ENCODE measurements at regions not wholly inside any gene's neighbourhood (a gene's known extent, or its start where the extent isn't known, plus 50 kb on each side); places are given as distances from the start of the nearest gene placed in this dataset.
"Not testable (repeated sequence)": the region's sequence is repeated elsewhere in the genome, so short reads cannot be mapped to it uniquely, and the experiment has no call there.

DNA sequence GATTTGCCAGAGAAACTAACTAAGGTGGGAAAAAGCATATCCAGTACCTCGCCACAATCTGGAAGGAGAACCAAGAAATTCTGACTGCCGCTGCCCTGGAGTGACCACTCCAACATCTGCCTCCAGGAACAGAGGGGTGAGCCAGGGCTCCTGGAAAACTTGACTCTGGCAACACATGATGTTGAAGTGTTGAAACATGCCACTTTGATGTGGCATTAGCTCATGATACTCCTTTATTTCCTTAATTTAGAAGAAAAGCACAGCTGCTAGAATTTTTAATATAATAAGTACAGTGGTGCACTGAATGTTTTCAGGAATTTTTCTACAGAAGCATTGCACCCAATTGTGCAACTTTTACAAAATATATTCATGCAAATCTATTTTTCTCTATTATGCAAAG, 109.9 kb upstream of the BCL6 start:
- no peak overlapping the region for H3K4me3 ChIP-seq
- no peak for TF ChIP-seq POLR2A (IDR thresholded peaks at IDR 0.05)
- H3K36me3 ChIP-seq = no peaks in the 10 kb centered on the region
- H3K9me3 ChIP-seq = peaks cover 0 to 8% (median 1%) of the 10 kb centered on the region in 8 donors
- no peaks in the 10 kb centered on the region for H3K27me3 ChIP-seq (replicated peaks in 1 of 7)
- no peak for DNase-seq
- 92 to 98% (median 94%) methylated on average over 2 of the region's 2 CpGs for WGBS, 5 donors
- H3K4me1 ChIP-seq = peaks cover 0 to 14% (median 0%) of the 10 kb centered on the region in 6 donors
- intact Hi-C loops (cut with DNase I; ENCODE audit: low total_unique reads) = no loop called here
- peak overlapping the region in 1 of 8 donors; percentile 40 for H3K27ac ChIP-seq

DNA sequence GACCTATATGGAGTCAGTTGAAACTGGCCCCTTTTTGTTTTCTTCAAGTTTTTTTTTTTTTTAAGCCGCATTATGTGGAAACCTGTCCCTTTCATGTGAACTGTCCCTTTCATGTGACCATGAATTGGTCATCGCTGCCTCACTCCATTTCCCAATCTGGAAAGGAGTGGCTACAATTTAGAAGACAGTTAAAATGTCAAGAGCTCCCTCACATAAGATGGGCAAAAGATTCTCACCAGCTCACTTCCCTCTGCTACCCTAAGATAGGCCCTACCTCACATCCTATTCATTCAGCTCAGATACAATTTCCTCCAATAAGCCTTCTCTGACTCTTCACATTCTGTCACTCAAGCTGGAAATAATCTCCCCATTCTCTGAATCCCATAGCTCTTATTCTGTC, 111.3 kb upstream of the BCL6 start:
- peaks cover 0 to 4% (median 0%) of the 10 kb centered on the region in 6 donors for H3K4me1 ChIP-seq
- H3K9me3 ChIP-seq = peaks cover 0 to 19% (median 11%) of the 10 kb centered on the region in 8 donors
- intact Hi-C loops (cut with DNase I; ENCODE audit: low total_unique reads) = no loop called here
- no peaks in the 10 kb centered on the region for H3K27me3 ChIP-seq (replicated peaks in 1 of 7)
- TF ChIP-seq POLR2AphosphoS5 (IDR thresholded peaks at IDR 0.05) (no peak), POLR2A (IDR thresholded peaks at IDR 0.05) (no peak)
- TF ChIP-seq, protein P1, sequence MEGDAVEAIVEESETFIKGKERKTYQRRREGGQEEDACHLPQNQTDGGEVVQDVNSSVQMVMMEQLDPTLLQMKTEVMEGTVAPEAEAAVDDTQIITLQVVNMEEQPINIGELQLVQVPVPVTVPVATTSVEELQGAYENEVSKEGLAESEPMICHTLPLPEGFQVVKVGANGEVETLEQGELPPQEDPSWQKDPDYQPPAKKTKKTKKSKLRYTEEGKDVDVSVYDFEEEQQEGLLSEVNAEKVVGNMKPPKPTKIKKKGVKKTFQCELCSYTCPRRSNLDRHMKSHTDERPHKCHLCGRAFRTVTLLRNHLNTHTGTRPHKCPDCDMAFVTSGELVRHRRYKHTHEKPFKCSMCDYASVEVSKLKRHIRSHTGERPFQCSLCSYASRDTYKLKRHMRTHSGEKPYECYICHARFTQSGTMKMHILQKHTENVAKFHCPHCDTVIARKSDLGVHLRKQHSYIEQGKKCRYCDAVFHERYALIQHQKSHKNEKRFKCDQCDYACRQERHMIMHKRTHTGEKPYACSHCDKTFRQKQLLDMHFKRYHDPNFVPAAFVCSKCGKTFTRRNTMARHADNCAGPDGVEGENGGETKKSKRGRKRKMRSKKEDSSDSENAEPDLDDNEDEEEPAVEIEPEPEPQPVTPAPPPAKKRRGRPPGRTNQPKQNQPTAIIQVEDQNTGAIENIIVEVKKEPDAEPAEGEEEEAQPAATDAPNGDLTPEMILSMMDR (IDR thresholded peaks at IDR 0.05 in 8 of 11, conservative IDR thresholded peaks at IDR 0.05 in 3 of 11) = no peak
- no peak for DNase-seq
- no peak overlapping the region for H3K4me3 ChIP-seq
- H3K36me3 ChIP-seq = no peaks in the 10 kb centered on the region
- peak overlapping the region in 2 of 8 donors; percentile 40 to 63 for H3K27ac ChIP-seq
- WGBS, 5 donors = 58 to 97% (median 80%) methylated on average over 2 of the region's 2 CpGs

DNA sequence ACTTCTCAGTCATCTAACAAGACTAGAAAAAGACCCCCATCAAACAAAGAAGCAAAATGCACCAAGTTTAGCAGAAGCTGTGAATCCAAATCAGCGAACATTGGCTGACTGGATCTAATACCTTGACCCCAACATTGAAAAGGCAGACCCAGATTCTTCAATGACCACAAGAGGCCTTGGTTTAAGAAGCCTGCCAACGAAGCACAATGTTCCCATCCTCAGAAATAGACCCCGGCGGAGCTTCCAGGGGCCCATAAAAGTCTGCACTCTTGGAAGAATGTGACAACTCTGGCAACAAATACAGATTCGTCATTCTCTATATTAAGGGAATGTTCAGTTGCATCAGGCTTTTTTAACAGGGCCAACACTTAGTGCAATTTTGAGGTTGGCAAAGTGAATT, 112.8 kb upstream of the BCL6 start:
- H3K27ac ChIP-seq = no peak overlapping the region
- no peak for DNase-seq
- no peaks in the 10 kb centered on the region for H3K36me3 ChIP-seq
- H3K9me3 ChIP-seq = peaks cover 0 to 15% (median 11%) of the 10 kb centered on the region in 8 donors
- H3K27me3 ChIP-seq (replicated peaks in 1 of 7) = no peaks in the 10 kb centered on the region
- intact Hi-C loops (cut with DNase I; ENCODE audit: low total_unique reads) = no loop called here
- 80 to 96% (median 90%) methylated on average over 5 of the region's 5 CpGs for WGBS, 5 donors
- no peak overlapping the region for H3K4me3 ChIP-seq
- TF ChIP-seq POLR2AphosphoS5 (IDR thresholded peaks at IDR 0.05) = no peak
- no peak for TF ChIP-seq POLR2A (IDR thresholded peaks at IDR 0.05)
- TF ChIP-seq, protein P1 (IDR thresholded peaks at IDR 0.05 in 8 of 11, conservative IDR thresholded peaks at IDR 0.05 in 3 of 11) = no peak
- no peaks in the 10 kb centered on the region for H3K4me1 ChIP-seq

DNA sequence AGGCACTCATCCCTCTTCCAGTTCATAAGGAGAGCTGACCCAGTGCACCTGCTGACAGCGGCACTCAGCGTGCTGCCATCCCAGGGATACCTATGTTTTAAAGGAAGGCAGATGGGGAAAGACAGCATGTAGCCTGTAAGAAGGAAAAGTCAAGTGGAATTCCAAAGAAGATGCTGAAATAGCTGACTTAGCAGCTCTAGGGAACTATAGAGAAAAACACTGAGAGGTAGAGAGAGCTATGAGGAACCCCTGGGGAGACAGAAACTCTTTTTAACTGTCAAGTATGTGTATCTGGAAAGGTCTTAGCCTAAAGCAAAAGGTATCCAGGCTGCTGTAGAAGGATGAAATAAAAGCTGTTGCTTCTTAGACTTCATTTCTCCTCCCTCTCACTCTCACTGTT, 113.4 kb upstream of the BCL6 start:
- WGBS, 5 donors = 94 to 100% (median 95%) methylated on average over 2 of the region's 2 CpGs
- H3K4me1 ChIP-seq = no peaks in the 10 kb centered on the region
- TF ChIP-seq, protein P1 (IDR thresholded peaks at IDR 0.05 in 8 of 11, conservative IDR thresholded peaks at IDR 0.05 in 3 of 11) = no peak
- TF ChIP-seq POLR2A (IDR thresholded peaks at IDR 0.05) (no peak), POLR2AphosphoS5 (IDR thresholded peaks at IDR 0.05) (no peak)
- peaks cover 0 to 15% (median 11%) of the 10 kb centered on the region in 8 donors for H3K9me3 ChIP-seq
- H3K36me3 ChIP-seq = no peaks in the 10 kb centered on the region
- H3K27ac ChIP-seq = no peak overlapping the region
- no peaks in the 10 kb centered on the region for H3K27me3 ChIP-seq (replicated peaks in 1 of 7)
- H3K4me3 ChIP-seq = no peak overlapping the region
- intact Hi-C loops (cut with DNase I; ENCODE audit: low total_unique reads) = no loop called here
- no peak for DNase-seq

DNA sequence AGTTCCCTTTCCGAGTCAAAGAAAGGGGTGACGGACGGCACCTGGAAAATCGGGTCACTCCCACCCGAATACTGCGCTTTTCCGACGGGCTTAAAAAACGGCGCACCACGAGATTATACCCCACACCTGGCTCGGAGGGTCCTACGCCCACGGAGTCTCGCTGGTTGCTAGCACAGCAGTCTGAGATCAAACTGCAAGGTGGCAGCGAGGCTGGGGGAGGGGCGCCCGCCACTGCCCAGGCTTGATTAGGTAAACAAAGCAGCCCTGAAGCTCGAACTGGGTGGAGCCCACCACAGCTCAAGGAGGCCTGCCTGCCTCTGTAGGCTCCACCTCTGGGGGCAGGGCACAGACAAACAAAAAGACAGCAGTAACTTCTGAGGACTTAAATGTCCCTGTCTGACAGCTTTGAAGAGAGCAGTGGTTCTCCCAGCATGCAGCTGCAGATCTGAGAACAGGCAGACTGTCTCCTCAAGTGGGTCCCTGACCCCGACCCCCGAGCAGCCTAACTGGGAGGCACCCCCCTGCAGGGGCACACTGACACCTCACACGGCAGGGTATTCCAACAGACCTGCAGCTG, 117.5 kb upstream of the BCL6 start:
- H3K4me1 ChIP-seq; intact Hi-C loops (cut with DNase I; ENCODE audit: low total_unique reads); H3K4me3 ChIP-seq; DNase-seq; H3K27ac ChIP-seq; H3K27me3 ChIP-seq (replicated peaks in 1 of 7); H3K36me3 ChIP-seq: not testable (repeated sequence)
- 40 to 77% (median 67%) methylated on average over 1 to 17 of the region's 22 CpGs for WGBS, 5 donors
- H3K9me3 ChIP-seq = peaks cover 0 to 15% (median 11%) of the 10 kb centered on the region in 8 donors

Measured in spleen (tissue), 11 donors.